Mesothelial cell of epicardium (in vitro differentiated cells): ENCODE measurements at regions not wholly inside any gene's neighbourhood (a gene's known extent, or its start where the extent isn't known, plus 50 kb on each side); places are given as distances from the start of the nearest gene placed in this dataset.

Source experiments
- DNase-seq, 2 experiments: peaks; one replicate each; pipeline ENCODE4 v3.0.0; 2021; ENCODE audit warnings: low spot score in 2 of 2; ENCODE audit not compliant: unreplicated experiment in 2 of 2
- H3K27ac Mint-ChIP-seq: 2 replicates; pipeline ENCODE4 v1.8.0; 2021; ENCODE audit warnings: mixed read lengths
- H3K27me3 Mint-ChIP-seq: 2 replicates; pipeline ENCODE4 v1.8.0; 2021; ENCODE audit warnings: low read depth, mixed read lengths
- H3K36me3 Mint-ChIP-seq: 2 replicates; pipeline ENCODE4 v1.8.0; 2021; ENCODE audit warnings: mixed read lengths
- H3K4me1 Mint-ChIP-seq: 2 replicates; pipeline ENCODE4 v1.8.0; 2021; ENCODE audit warnings: mixed read lengths
- H3K4me3 Mint-ChIP-seq: 2 replicates; pipeline ENCODE4 v1.8.0; 2021; ENCODE audit warnings: mild to moderate bottlenecking, moderate library complexity, mixed read lengths
- H3K9me3 Mint-ChIP-seq: 2 replicates; pipeline ENCODE4 v1.8.0; 2021; ENCODE audit warnings: mixed read lengths
- TF ChIP-seq, protein P1 (sequence below): fragments of 200-600 bp; sonication (generic); IDR thresholded peaks from one replicate; pipeline ENCODE4 v1.5.0; 2021; ENCODE audit warnings: antibody characterized with exemption; ENCODE audit not compliant: unreplicated experiment

GRCh38 chr1:67564193-67564592 is 120.8 kb upstream of the GADD45A start:
- Mint-ChIP-seq H3K27ac (no peak overlapping the region), H3K9me3 (no peaks in the 10 kb centered on the region), H3K4me3 (no peak overlapping the region), H3K36me3 (no peaks in the 10 kb centered on the region), H3K4me1 (peaks cover 3% of the 10 kb centered on the region), H3K27me3 (no peaks in the 10 kb centered on the region)
- DNase-seq = no peak
- TF ChIP-seq, protein P1, sequence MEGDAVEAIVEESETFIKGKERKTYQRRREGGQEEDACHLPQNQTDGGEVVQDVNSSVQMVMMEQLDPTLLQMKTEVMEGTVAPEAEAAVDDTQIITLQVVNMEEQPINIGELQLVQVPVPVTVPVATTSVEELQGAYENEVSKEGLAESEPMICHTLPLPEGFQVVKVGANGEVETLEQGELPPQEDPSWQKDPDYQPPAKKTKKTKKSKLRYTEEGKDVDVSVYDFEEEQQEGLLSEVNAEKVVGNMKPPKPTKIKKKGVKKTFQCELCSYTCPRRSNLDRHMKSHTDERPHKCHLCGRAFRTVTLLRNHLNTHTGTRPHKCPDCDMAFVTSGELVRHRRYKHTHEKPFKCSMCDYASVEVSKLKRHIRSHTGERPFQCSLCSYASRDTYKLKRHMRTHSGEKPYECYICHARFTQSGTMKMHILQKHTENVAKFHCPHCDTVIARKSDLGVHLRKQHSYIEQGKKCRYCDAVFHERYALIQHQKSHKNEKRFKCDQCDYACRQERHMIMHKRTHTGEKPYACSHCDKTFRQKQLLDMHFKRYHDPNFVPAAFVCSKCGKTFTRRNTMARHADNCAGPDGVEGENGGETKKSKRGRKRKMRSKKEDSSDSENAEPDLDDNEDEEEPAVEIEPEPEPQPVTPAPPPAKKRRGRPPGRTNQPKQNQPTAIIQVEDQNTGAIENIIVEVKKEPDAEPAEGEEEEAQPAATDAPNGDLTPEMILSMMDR = no peak

DNA sequence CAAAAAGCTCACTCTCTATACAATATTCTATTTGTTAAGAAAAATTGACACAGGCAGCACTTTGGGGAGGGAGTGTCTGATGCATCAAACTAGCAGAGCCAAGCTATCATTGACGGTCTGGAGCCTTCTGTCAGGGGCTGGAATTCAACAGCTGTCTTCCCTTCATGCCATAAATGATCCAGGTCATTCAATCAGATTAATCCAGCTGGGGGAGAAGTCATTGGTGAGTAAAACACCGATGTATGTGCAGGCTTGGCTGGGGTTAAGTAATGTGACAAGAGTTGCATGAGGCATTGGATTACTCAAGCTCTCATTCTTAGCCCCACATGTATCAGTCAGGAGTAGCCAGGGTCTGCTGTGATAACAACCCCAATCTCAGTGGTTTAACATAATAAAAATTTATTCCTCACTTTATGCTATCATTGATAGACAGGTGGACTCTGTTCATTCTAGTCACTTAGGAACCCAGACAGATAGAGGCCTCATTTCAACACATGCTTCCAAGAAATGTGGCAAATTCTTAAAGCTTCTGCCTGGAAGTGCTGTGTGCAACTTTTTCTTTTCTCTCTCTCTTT is 118.1 kb upstream of the GADD45A start:
- Mint-ChIP-seq H3K4me3 (no peak overlapping the region), H3K9me3 (no peaks in the 10 kb centered on the region), H3K27me3 (no peaks in the 10 kb centered on the region), H3K36me3 (no peaks in the 10 kb centered on the region), H3K4me1 (peaks cover 28% of the 10 kb centered on the region), H3K27ac (no peak overlapping the region)
- DNase-seq = no peak
- TF ChIP-seq, protein P1 = no peak

- no peaks in the 10 kb centered on the region for H3K36me3 Mint-ChIP-seq
- no peak overlapping the region for H3K4me3 Mint-ChIP-seq
- TF ChIP-seq, protein P1 = no peak
- no peaks in the 10 kb centered on the region for H3K27me3 Mint-ChIP-seq
- peaks cover 50% of the 10 kb centered on the region for H3K4me1 Mint-ChIP-seq
- H3K9me3 Mint-ChIP-seq = no peaks in the 10 kb centered on the region
- no peak for DNase-seq
- peak overlapping the region; percentile 85 for H3K27ac Mint-ChIP-seq
Measured at GRCh38 chr1:67570486-67571143, 114.4 kb upstream of the GADD45A start.

DNA sequence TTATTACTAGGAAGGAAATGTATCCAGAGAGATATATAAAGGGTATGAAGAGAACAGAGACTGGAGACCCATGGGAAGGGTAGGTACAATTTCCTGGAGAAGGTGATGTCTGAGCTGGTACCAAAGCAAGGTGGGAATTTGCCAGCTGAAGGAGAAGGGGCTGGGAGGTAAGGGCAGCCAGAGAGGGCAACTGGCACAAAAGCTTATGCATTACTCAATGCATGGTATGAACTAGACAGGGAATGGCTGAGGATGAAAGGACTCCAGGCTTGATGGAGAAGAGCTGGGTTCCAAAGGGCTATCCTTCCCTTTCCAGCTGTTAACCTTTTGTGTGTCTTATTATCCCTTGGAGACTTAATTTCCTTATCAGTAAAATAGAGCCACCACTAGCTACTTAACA is 113.6 kb upstream of the GADD45A start:
- TF ChIP-seq, protein P1 = no peak
- Mint-ChIP-seq H3K27ac (peak overlapping the region; percentile 63), H3K9me3 (peaks cover 5% of the 10 kb centered on the region), H3K27me3 (no peaks in the 10 kb centered on the region), H3K4me1 (peaks cover 53% of the 10 kb centered on the region), H3K36me3 (no peaks in the 10 kb centered on the region), H3K4me3 (no peak overlapping the region)
- DNase-seq = no peak

- no peak overlapping the region for H3K4me3 Mint-ChIP-seq
- no peak overlapping the region for H3K27ac Mint-ChIP-seq
- peaks cover 8% of the 10 kb centered on the region for H3K9me3 Mint-ChIP-seq
- no peak for DNase-seq
- no peaks in the 10 kb centered on the region for H3K36me3 Mint-ChIP-seq
- H3K4me1 Mint-ChIP-seq = peaks cover 53% of the 10 kb centered on the region
- no peaks in the 10 kb centered on the region for H3K27me3 Mint-ChIP-seq
- TF ChIP-seq, protein P1 = no peak
Measured at GRCh38 chr1:67571901-67572593, 113.0 kb upstream of the GADD45A start.
